H1 (cell line): ENCODE measurements at regions not wholly inside any gene's neighbourhood (a gene's known extent, or its start where the extent isn't known, plus 50 kb on each side); places are given as distances from the start of the nearest gene placed in this dataset.

Source experiments
- CTCF ChIA-PET: fragments of 300-600 bp; sonication (Branson Sonifier 250); formaldehyde crosslinking; loops from one replicate; lab custom pipeline; 2021; ENCODE audit not compliant: partially characterized antibody; lab: Charles Lee
- POLR2A ChIA-PET: fragments of 300-600 bp; sonication (Branson Sonifier 250); formaldehyde crosslinking; loops from one replicate; lab custom pipeline; 2021; ENCODE audit warnings: inconsistent platforms; ENCODE audit not compliant: partially characterized antibody; lab: Charles Lee
- DNase-seq, 2 experiments: peaks; one replicate each; pipeline versions ENCODE4 v3.0.0 to v3.0.0-alpha.2; 2010 to 2022; ENCODE audit warnings: low spot score in 2 of 2, low read depth in 1 of 2, mixed read lengths in 1 of 2
- FAIRE-seq: peaks from 2 replicates; lab custom pipeline; 2011; peaks lifted over from hg19 to GRCh38; lab: Jason Lieb, UNC
- H2AFZ ChIP-seq: 2 replicates; pipeline ENCODE4 v1.8.1; 2012; ENCODE audit warnings: low read length, inconsistent platforms
- H2AK5ac ChIP-seq: 2 replicates; pipeline ENCODE4 v1.6.1; 2013; ENCODE audit warnings: low read depth, low read length
- H2BK120ac ChIP-seq: replicated peaks from 2 replicates; pipeline ENCODE3; 2013; ENCODE audit warnings: low read depth, low read length, inconsistent platforms
- H2BK12ac ChIP-seq: 2 replicates; pipeline ENCODE4 v1.6.1; 2013; ENCODE audit warnings: low read depth, low read length
- H2BK15ac ChIP-seq: 2 replicates; pipeline ENCODE4 v1.6.1; 2013; ENCODE audit warnings: low read length
- H2BK20ac ChIP-seq: 2 replicates; pipeline ENCODE4 v1.6.1; 2013; ENCODE audit warnings: low read length
- H2BK5ac ChIP-seq: 2 replicates; pipeline ENCODE4 v1.6.1; 2013; ENCODE audit warnings: low read depth, low read length
- H3K14ac ChIP-seq: 2 replicates; pipeline ENCODE4 v1.6.1; 2013; ENCODE audit warnings: inconsistent platforms; ENCODE audit not compliant: insufficient read length
- H3K18ac ChIP-seq: 2 replicates; pipeline ENCODE4 v1.6.1; 2013; ENCODE audit warnings: low read length; ENCODE audit errors: extremely low read depth
- H3K23ac ChIP-seq: 2 replicates; pipeline ENCODE4 v1.6.1; 2013; ENCODE audit warnings: inconsistent platforms; ENCODE audit not compliant: insufficient read length
- H3K23me2 ChIP-seq: 2 replicates; pipeline ENCODE4 v1.6.1; 2013; ENCODE audit warnings: low read depth, low read length
- H3K27ac ChIP-seq: 2 replicates; pipeline ENCODE4 v1.6.1; 2011; ENCODE audit warnings: low read depth, low read length, inconsistent platforms
- H3K27me3 ChIP-seq, 4 experiments: replicated peaks in 1 of 4; 1 replicate in 1 of 4; 2 replicates in 3 of 4; pipeline versions ENCODE4 v1.6.1 to v1.8.1; 2011 to 2013; ENCODE audit warnings: low read length in 3 of 4, mild to moderate bottlenecking in 3 of 4, inconsistent platforms in 2 of 4, mixed read lengths in 2 of 4, moderate library complexity in 1 of 4; ENCODE audit not compliant: control insufficient read depth in 3 of 4, insufficient read depth in 3 of 4; ENCODE audit errors: extremely low read depth in 1 of 4
- H3K36me3 ChIP-seq, 4 experiments: 2 replicates each; pipeline versions ENCODE4 v1.6.1 to v1.8.1; 2011 to 2013; ENCODE audit warnings: mild to moderate bottlenecking in 4 of 4, low read length in 3 of 4, moderate library complexity in 2 of 4, control low read depth in 1 of 4, inconsistent platforms in 1 of 4; ENCODE audit not compliant: insufficient read depth in 4 of 4, control insufficient read depth in 2 of 4
- H3K4ac ChIP-seq: replicated peaks from 2 replicates; pipeline ENCODE3; 2013; ENCODE audit warnings: low read length, low read depth, mixed read lengths, inconsistent platforms; ENCODE audit not compliant: insufficient read length
- H3K4me1 ChIP-seq, 4 experiments: replicated peaks in 1 of 4; 1 replicate in 1 of 4; 2 replicates in 3 of 4; pipeline versions ENCODE4 v1.6.1 to v1.8.1; 2011 to 2013; ENCODE audit warnings: low read length in 3 of 4, inconsistent platforms in 2 of 4, mixed read lengths in 1 of 4; ENCODE audit not compliant: insufficient read depth in 4 of 4, control insufficient read depth in 3 of 4
- H3K4me2 ChIP-seq, 2 experiments: 2 replicates each; pipeline versions ENCODE4 v1.6.1 to v1.8.1; 2011 to 2013; ENCODE audit warnings: low read depth in 2 of 2, low read length in 2 of 2, control low read depth in 1 of 2, inconsistent platforms in 1 of 2, mild to moderate bottlenecking in 1 of 2; ENCODE audit not compliant: insufficient read depth in 1 of 2
- H3K4me3 ChIP-seq, 4 experiments: fragments of 200-600, 300-600 bp in 1 of 4; sonication (generic), shearing (Covaris generic), sonication (Bioruptor Twin) in 1 of 4; 2 replicates each; pipeline versions ENCODE4 v1.5.1 to v1.8.1; 2011 to 2016; ENCODE audit warnings: low read length in 4 of 4, low read depth in 3 of 4, control low read depth in 2 of 4, inconsistent platforms in 2 of 4, mild to moderate bottlenecking in 2 of 4, mixed read lengths in 1 of 4, moderate library complexity in 1 of 4; ENCODE audit not compliant: insufficient read depth in 2 of 4; ENCODE audit errors: extremely low read depth in 1 of 4
- H3K56ac ChIP-seq: replicated peaks from 2 replicates; pipeline ENCODE3; 2013; ENCODE audit warnings: low read depth, mild to moderate bottlenecking, mixed read lengths, low read length, inconsistent platforms; ENCODE audit not compliant: insufficient read length
- H3K79me1 ChIP-seq: 2 replicates; pipeline ENCODE4 v1.6.1; 2013; ENCODE audit warnings: low read depth, low read length, control low read depth
- H3K79me2 ChIP-seq, 2 experiments: 2 replicates each; pipeline versions ENCODE4 v1.6.1 to v1.8.1; 2012 to 2013; ENCODE audit warnings: low read length in 2 of 2, mild to moderate bottlenecking in 2 of 2, inconsistent platforms in 1 of 2; ENCODE audit not compliant: insufficient read depth in 2 of 2, control insufficient read depth in 1 of 2
- H3K9ac ChIP-seq, 4 experiments: replicated peaks in 1 of 4; 1 replicate in 1 of 4; 2 replicates in 3 of 4; pipeline versions ENCODE4 v1.6.1 to v1.8.1; 2011 to 2013; ENCODE audit warnings: low read depth in 3 of 4, low read length in 3 of 4, control low read depth in 2 of 4, mild to moderate bottlenecking in 2 of 4, moderate library complexity in 2 of 4, inconsistent platforms in 1 of 4; ENCODE audit errors: extremely low read depth in 1 of 4
- H3K9me3 ChIP-seq, 2 experiments: 2 replicates each; pipeline versions ENCODE4 v1.6.1 to v1.8.1; 2012 to 2013; ENCODE audit warnings: mild to moderate bottlenecking in 2 of 2, moderate library complexity in 2 of 2, control low read depth in 1 of 2, inconsistent platforms in 1 of 2, low read depth in 1 of 2, low read length in 1 of 2, mixed read lengths in 1 of 2; ENCODE audit not compliant: insufficient read depth in 2 of 2
- H4K20me1 ChIP-seq, 2 experiments: replicated peaks in 1 of 2; 2 replicates each; pipeline versions ENCODE3 to v1.8.1; 2011 to 2013; ENCODE audit warnings: inconsistent platforms in 2 of 2, low read length in 2 of 2, mild to moderate bottlenecking in 1 of 2; ENCODE audit not compliant: insufficient read depth in 2 of 2, control insufficient read depth in 1 of 2
- H4K5ac ChIP-seq: 2 replicates; pipeline ENCODE4 v1.6.1; 2013; ENCODE audit warnings: low read length, low read depth, mixed read lengths, inconsistent platforms; ENCODE audit not compliant: insufficient read length
- H4K8ac ChIP-seq: 2 replicates; pipeline ENCODE4 v1.8.0; 2013; ENCODE audit warnings: mild to moderate bottlenecking, moderate library complexity, low read length, inconsistent platforms; ENCODE audit not compliant: insufficient read depth; ENCODE audit errors: extremely low read depth
- H4K91ac ChIP-seq: replicated peaks from 2 replicates; pipeline ENCODE3; 2013; ENCODE audit warnings: low read length, mixed read lengths, inconsistent platforms; ENCODE audit not compliant: insufficient read length
- ATF3 ChIP-seq: IDR thresholded peaks from 2 replicates; pipeline ENCODE4 v1.6.1; 2011; ENCODE audit warnings: low read depth, mild to moderate bottlenecking, low read length; ENCODE audit not compliant: insufficient read depth
- JUN ChIP-seq: IDR thresholded peaks from 2 replicates; pipeline ENCODE4 v1.6.1; 2011; ENCODE audit warnings: low read depth, mild to moderate bottlenecking, improper control_type of control experiment, low read length
- SIN3A ChIP-seq, 2 experiments: IDR thresholded peaks in 1 of 2; conservative IDR thresholded peaks in 1 of 2; 2 replicates each; pipeline ENCODE4 v1.6.1; 2011 to 2012; ENCODE audit warnings: low read length in 2 of 2, improper control_type of control experiment in 1 of 2, low read depth in 1 of 2, mild to moderate bottlenecking in 1 of 2
- TAF7 ChIP-seq: optimal IDR thresholded peaks from 2 replicates; pipeline ENCODE3; 2011; ENCODE audit warnings: low read depth, mild to moderate bottlenecking, inconsistent platforms, low read length, moderate library complexity, borderline replicate concordance
- WGBS, 2 experiments: shearing (Covaris generic) in 1 of 2; methylation state at CpG; one replicate each; pipeline versions ENCODE4 v1.1.6 to v1.1.7; 2013 to 2015; ENCODE audit warnings: low lambda C conversion rate in 2 of 2, mixed read lengths in 2 of 2, inconsistent platforms in 1 of 2, low coverage in 1 of 2, missing lambda C conversion rate in 1 of 2; ENCODE audit not compliant: insufficient replicate concordance in 2 of 2, insufficient coverage in 1 of 2, insufficient read length in 1 of 2; ENCODE audit errors: extremely low coverage in 1 of 2, missing lambda C conversion rate in 1 of 2; 5-methylcytosine and 5-hydroxymethylcytosine counted together

DNA sequence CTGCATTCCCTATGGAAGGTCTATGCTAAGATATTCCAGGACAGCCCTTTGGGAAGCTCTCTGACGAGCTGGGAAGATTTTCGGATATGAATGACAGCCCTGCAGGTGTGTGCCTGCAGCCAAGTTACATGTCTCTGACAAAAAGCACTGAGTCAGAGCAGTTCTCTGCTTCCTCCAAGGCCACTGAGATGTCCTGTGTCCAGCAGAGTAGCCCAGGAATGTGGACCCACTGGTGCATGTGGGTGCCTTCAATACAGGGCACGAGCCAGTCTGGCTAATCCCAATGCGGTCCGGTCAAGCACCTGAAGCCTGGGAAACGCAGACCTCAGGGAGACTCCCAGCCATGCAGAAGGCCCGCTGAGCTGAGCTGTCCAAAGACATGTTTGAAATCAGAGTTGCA lies 565.7 kb downstream of the TCERG1L start:
- POLR2A ChIA-PET: no interaction called here
- no peak for FAIRE-seq
- WGBS, 2 experiments: 95% methylated on average over 7 of the region's 7 CpGs; no CpG with 5 or more reads in 1 of the 2 experiments

More for the DNA sequence above, 565.7 kb downstream of the TCERG1L start:
- Histone ChIP-seq H3K9ac (no peak overlapping the region), H4K5ac (no peak overlapping the region), H2BK15ac (0 out of 2 replicates have a peak overlapping the region, but pooled peaks have one; percentile 8), H4K8ac (no peak overlapping the region), H3K27ac (no peak overlapping the region), H3K36me3 (no peaks in the 10 kb centered on the region), H3K23me2 (no peaks in the 10 kb centered on the region), H3K18ac (no peak overlapping the region), H4K91ac (no peak overlapping the region), H2BK20ac (no peak overlapping the region), H3K27me3 (no peaks in the 10 kb centered on the region), H2BK120ac (no peak overlapping the region), H3K23ac (no peak overlapping the region), H2BK5ac (no peak overlapping the region), H2BK12ac (no peak overlapping the region), H3K4ac (no peak overlapping the region), H3K4me1 (peaks cover 0 to 18% (median 12%) of the 10 kb centered on the region in 4 experiments; a peak in 6 of 7 replicates), H2AK5ac (no peak overlapping the region), H4K20me1 (no peaks in the 10 kb centered on the region), H3K14ac (no peak overlapping the region), H3K79me2 (no peaks in the 10 kb centered on the region), H2AFZ (no peak overlapping the region), H3K4me3 (no peak overlapping the region), H3K4me2 (no peak overlapping the region), H3K79me1 (no peaks in the 10 kb centered on the region), H3K9me3 (no peaks in the 10 kb centered on the region), H3K56ac (no peak overlapping the region)
- TF ChIP-seq SIN3A (conservative IDR thresholded peaks at IDR 0.05 in 1 of 2, IDR thresholded peaks at IDR 0.05 in 1 of 2; ENCODE audit: low read depth in 1 of 2, low read length in 2 of 2) (no peak), ATF3 (no peak), TAF7 (no peak), JUN (no peak)
- no peak for DNase-seq
- CTCF ChIA-PET: interaction anchor here (0.5 to 1.7 kb wide), 5 partner anchors 8 to 890 kb away, joined by 3 to 4 read pairs (median 3); no protein-coding TSS in a partner anchor
